ENCODE measurements at regions not wholly inside any gene's neighbourhood (a gene's known extent, or its start where the extent isn't known, plus 50 kb on each side); places are given as distances from the start of the nearest gene placed in this dataset.

DNA sequence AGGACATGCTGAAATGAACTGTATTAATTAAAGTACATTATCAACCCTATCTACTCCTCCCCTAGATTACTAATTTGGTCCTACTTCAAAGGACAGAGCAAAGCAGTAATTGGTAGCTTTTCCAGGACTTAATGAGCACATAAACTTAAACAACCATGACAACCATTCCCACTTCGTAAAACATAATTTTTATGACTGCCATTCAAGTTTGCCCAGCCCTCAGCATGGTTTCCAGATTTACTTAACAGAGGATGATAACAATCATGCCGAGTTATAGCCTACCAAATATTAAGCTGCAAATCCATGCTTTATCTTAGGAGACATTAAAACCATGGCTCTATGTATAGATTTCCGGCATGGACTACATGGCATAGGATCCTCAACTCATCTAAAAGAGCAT lies 401.1 kb upstream of the CHAC2 start:
- H3K27me3 ChIP-seq (replicated peaks; ENCODE audit: insufficient read depth), result no peaks in the 10 kb centered on the region
- H3K4me1 ChIP-seq (ENCODE audit: control insufficient read depth in 1 of 2, low read depth in 2 of 2), result no peaks in the 10 kb centered on the region
- no peaks in the 10 kb centered on the region for H3K9me3 ChIP-seq
- TF ChIP-seq, protein P1, sequence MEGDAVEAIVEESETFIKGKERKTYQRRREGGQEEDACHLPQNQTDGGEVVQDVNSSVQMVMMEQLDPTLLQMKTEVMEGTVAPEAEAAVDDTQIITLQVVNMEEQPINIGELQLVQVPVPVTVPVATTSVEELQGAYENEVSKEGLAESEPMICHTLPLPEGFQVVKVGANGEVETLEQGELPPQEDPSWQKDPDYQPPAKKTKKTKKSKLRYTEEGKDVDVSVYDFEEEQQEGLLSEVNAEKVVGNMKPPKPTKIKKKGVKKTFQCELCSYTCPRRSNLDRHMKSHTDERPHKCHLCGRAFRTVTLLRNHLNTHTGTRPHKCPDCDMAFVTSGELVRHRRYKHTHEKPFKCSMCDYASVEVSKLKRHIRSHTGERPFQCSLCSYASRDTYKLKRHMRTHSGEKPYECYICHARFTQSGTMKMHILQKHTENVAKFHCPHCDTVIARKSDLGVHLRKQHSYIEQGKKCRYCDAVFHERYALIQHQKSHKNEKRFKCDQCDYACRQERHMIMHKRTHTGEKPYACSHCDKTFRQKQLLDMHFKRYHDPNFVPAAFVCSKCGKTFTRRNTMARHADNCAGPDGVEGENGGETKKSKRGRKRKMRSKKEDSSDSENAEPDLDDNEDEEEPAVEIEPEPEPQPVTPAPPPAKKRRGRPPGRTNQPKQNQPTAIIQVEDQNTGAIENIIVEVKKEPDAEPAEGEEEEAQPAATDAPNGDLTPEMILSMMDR (IDR thresholded peaks at IDR 0.05), result no peak
- no peak overlapping the region for H3K4me3 ChIP-seq
- DNase-seq (ENCODE audit: low spot score) (no peak), ATAC-seq (ENCODE audit: insufficient number of reproducible peaks, low FRiP score, low read depth) (no peak)
- H3K36me3 ChIP-seq, result no peaks in the 10 kb centered on the region
- no peak overlapping the region for H3K27ac ChIP-seq

DNA sequence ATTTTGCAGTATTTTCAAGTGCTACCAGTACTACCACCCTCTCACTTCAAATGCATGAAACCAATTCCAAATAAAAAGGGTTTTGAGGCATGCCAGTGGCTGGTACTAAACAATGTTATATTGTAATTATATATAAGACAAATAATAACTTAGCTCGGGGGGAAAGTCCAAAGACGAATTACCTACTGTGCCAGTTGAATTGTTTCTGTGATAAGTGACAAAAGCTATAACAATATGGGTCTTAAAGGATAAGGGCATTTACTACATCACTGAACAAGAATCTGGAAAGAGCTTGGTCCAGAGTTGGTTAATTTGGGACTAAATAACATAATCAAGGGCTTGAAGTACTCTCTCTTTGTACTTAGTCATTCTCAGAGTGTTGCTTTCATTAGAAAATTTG lies 404.7 kb upstream of the CHAC2 start:
- H3K4me3 ChIP-seq, result no peak overlapping the region
- no peak for DNase-seq (ENCODE audit: low spot score)
- H3K27me3 ChIP-seq (replicated peaks; ENCODE audit: insufficient read depth), result no peaks in the 10 kb centered on the region
- no peaks in the 10 kb centered on the region for H3K9me3 ChIP-seq
- TF ChIP-seq, protein P1 (IDR thresholded peaks at IDR 0.05), result no peak
- H3K36me3 ChIP-seq, result no peaks in the 10 kb centered on the region
- no peaks in the 10 kb centered on the region for H3K4me1 ChIP-seq (ENCODE audit: control insufficient read depth in 1 of 2, low read depth in 2 of 2)
- no peak for ATAC-seq (ENCODE audit: insufficient number of reproducible peaks, low FRiP score, low read depth)
- no peak overlapping the region for H3K27ac ChIP-seq

DNA sequence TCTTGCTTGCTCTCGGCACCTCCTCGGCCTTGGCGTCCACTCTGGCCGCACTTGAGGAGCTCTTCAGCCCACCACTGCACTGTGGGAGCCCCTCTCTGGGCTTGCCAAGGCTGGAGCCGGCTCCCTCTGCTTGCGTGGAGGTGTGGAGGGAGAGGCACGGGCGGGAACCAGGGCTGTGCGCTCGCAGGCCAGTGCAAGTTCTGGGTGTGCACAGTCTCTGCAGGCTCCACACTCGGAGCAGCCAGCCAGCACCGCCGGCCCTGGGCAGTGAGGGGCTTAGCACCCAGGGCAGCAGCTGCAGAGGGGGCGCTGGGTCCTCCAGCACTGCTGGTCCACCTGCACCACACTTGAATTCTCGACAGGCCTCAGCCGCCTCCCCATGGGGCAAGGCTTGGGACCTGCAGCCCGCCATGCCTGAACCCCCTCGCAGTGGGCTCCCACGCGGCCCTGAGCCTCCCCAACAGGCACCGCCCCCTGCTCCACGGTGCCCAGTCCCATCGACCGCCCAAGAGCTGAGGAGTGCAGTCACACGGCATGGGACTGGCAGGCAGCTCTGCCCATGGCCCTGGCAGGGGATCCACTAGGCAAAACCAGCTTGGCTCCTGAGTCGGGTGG lies 411.2 kb upstream of the CHAC2 start:
- H3K27me3 ChIP-seq (replicated peaks; ENCODE audit: insufficient read depth), result no peaks in the 10 kb centered on the region
- H3K4me1 ChIP-seq (ENCODE audit: control insufficient read depth in 1 of 2, low read depth in 2 of 2), result no peaks in the 10 kb centered on the region
- ATAC-seq (ENCODE audit: insufficient number of reproducible peaks, low FRiP score, low read depth), result no peak
- H3K9me3 ChIP-seq, result peaks cover 3% of the 10 kb centered on the region
- H3K27ac ChIP-seq, result no peak overlapping the region
- H3K36me3 ChIP-seq, result no peaks in the 10 kb centered on the region
- H3K4me3 ChIP-seq, result no peak overlapping the region
- TF ChIP-seq, protein P1 (IDR thresholded peaks at IDR 0.05), result no peak
- DNase-seq (ENCODE audit: low spot score), result no peak

DNA sequence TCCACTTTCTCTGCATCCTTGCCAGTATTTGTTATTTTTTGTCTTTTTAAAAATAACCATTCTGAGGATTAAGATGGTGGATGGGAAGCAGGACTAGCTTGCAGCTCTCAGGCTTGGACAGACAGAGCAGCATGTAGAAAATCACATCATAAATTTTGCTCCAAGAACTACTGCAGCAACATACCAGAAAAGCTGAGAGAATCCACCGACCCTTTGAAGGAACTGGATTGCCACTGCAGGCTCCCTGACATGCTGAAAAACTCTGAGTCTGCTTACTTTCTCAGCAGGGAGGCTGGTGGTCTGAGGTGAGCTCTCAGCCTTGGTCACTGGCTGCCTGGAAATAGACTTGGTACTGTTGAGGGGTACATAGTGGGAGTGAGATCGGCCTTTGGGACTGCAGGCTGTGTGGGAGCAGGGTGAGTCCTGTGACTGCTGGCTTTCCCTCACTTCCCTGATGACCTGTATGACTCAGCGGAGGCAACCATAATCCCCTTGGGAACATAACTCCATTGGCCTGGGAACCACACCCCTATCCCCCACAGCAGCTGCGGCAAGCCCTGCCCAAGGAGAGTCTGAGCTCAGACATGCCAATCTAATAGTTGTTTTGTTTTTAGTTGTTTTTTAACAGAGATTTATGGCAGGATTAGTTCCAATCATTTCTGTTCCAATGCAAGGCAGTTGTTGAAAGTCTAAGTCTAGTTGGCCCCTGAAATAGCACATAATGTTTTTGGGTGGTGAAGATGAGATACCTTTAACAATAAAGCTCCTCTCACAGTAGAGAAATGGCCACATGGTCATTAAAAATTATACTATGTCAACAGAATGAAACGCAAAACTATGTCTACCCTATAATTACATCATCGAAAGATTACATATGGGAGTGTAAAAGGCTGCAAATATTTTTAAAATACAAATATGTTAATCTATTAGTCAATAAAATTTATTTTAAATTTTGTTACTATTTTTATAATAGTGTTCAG lies 414.2 kb upstream of the CHAC2 start:
- peaks cover 3% of the 10 kb centered on the region for H3K9me3 ChIP-seq
- ATAC-seq (ENCODE audit: insufficient number of reproducible peaks, low FRiP score, low read depth) (no peak), DNase-seq (ENCODE audit: low spot score) (no peak)

DNA sequence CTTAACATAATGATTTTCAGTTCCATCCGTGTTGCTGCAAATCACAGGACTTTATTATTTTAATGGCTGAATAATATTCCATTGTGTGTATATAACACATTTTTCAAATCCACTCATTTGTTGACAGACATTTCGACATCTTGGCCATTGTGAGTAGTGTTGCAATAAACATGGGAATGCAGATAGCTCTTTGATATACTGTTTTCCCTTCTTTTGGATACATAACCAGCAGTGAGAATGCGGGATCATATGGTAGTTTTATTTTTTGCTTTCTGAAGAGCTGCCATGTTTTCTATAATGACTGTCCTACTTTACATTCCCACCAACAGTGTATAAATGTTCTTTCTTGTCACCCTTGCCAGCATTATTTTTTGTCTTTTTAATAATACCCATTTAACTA lies 420.3 kb upstream of the CHAC2 start:
- ATAC-seq (ENCODE audit: insufficient number of reproducible peaks, low FRiP score, low read depth), result no peak
- TF ChIP-seq, protein P1 (IDR thresholded peaks at IDR 0.05), result no peak

More for the DNA sequence above, 414.2 kb upstream of the CHAC2 start:
- no peaks in the 10 kb centered on the region for H3K36me3 ChIP-seq
- H3K4me1 ChIP-seq (ENCODE audit: control insufficient read depth in 1 of 2, low read depth in 2 of 2), result no peaks in the 10 kb centered on the region
- H3K27ac ChIP-seq, result no peak overlapping the region
- H3K4me3 ChIP-seq, result no peak overlapping the region
- TF ChIP-seq, protein P1 (IDR thresholded peaks at IDR 0.05), result no peak
- H3K27me3 ChIP-seq (replicated peaks; ENCODE audit: insufficient read depth), result no peaks in the 10 kb centered on the region

More for the DNA sequence above, 420.3 kb upstream of the CHAC2 start:
- H3K4me1 ChIP-seq (ENCODE audit: control insufficient read depth in 1 of 2, low read depth in 2 of 2), result no peaks in the 10 kb centered on the region
- no peak overlapping the region for H3K27ac ChIP-seq
- no peak for DNase-seq (ENCODE audit: low spot score)
- H3K36me3 ChIP-seq, result no peaks in the 10 kb centered on the region
- no peak overlapping the region for H3K4me3 ChIP-seq
- no peaks in the 10 kb centered on the region for H3K9me3 ChIP-seq
- no peaks in the 10 kb centered on the region for H3K27me3 ChIP-seq (replicated peaks; ENCODE audit: insufficient read depth)

Data from thoracic aorta (tissue), 2 donors.